Activated B cell treated with CpG ODN at 0.5 μM for 24 hours (primary cell): ENCODE measurements at regions not wholly inside any gene's neighbourhood (a gene's known extent, or its start where the extent isn't known, plus 50 kb on each side); places are given as distances from the start of the nearest gene placed in this dataset.

Experiments used
- ATAC-seq: fragments of 200-7000 bp; cut with Tn5 transposase; one replicate; pipeline ENCODE4 v1.10.0; 2021; ENCODE audit warnings: low read depth, mild to moderate bottlenecking, moderate library complexity
- CTCF ChIA-PET: fragments of 350-600 bp; sonication (Branson Sonifier 250); formaldehyde crosslinking; loops from one replicate; lab custom pipeline; 2021; ENCODE audit warnings: antibody characterized with exemption; lab: Charles Lee
- POLR2A ChIA-PET: fragments of 350-600 bp; sonication (Branson Sonifier 250); formaldehyde crosslinking; loops from one replicate; lab custom pipeline; 2021; ENCODE audit warnings: antibody characterized with exemption; lab: Charles Lee
- DNase-seq: peaks from one replicate; pipeline ENCODE4 v3.0.0; 2022
- H3K27ac Mint-ChIP-seq: one replicate; pipeline ENCODE4 v1.8.0; 2020; ENCODE audit warnings: mixed read lengths
- H3K27me3 Mint-ChIP-seq: one replicate; pipeline ENCODE4 v1.8.0; 2021; ENCODE audit warnings: mixed read lengths
- H3K36me3 Mint-ChIP-seq: one replicate; pipeline ENCODE4 v1.8.0; 2021; ENCODE audit warnings: low read depth, mixed read lengths
- H3K4me1 Mint-ChIP-seq: one replicate; pipeline ENCODE4 v1.8.0; 2021; ENCODE audit warnings: mixed read lengths
- H3K4me3 Mint-ChIP-seq: one replicate; pipeline ENCODE4 v1.8.0; 2020; ENCODE audit warnings: mild to moderate bottlenecking, mixed read lengths
- H3K9me3 Mint-ChIP-seq: one replicate; pipeline ENCODE4 v1.8.0; 2020; ENCODE audit warnings: mixed read lengths
- CTCF ChIP-seq: fragments of 200-600 bp; IDR thresholded peaks from one replicate; pipeline ENCODE4 v1.8.0; 2022; ENCODE audit warnings: antibody characterized with exemption, mild to moderate bottlenecking
- intact Hi-C: fragments of 100-400 bp; cut with micrococcal nuclease; formaldehyde crosslinking; loops from one replicate; pipeline ENCODE4 v1.15.1; 2024

GRCh38 chr13:50707628-50708027 lies 135.9 kb downstream of the DLEU7 start:
- ChIA-PET CTCF (no interaction called here), POLR2A (interaction anchor here (1.1 kb wide), 1 partner anchor 710 kb away, joined by 3 read pairs; no protein-coding TSS in a partner anchor)
- ATAC-seq (no peak), DNase-seq (no peak)
- H3K27me3 Mint-ChIP-seq: no peaks in the 10 kb centered on the region
- no peaks in the 10 kb centered on the region for H3K36me3 Mint-ChIP-seq
- peaks cover 22% of the 10 kb centered on the region for H3K4me1 Mint-ChIP-seq
- no peak overlapping the region for H3K27ac Mint-ChIP-seq
- no peak for TF ChIP-seq CTCF
- H3K4me3 Mint-ChIP-seq: no peak overlapping the region
- no peaks in the 10 kb centered on the region for H3K9me3 Mint-ChIP-seq
- intact Hi-C loops: no loop called here

DNA sequence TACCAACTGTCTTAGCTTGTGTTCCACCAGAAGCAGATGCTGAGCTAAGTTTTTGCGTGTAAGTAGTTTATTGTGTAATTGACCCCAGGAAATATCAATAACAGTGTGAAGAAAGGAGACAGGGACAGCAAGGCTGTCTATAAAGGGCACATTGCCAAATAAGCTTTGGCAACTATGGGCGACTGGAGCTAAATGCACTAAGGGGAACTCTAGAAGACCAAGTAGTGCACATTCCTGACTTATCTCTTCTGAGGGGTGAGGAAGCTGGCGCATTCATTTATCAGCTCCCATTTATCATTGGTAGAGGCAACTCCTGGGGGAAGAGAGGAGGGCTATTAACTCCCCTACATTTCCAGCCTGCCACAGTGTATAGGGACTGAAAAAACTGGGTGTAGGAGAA lies 135.0 kb downstream of the DLEU7 start:
- no peak for ATAC-seq
- Mint-ChIP-seq H3K4me3 (no peak overlapping the region), H3K27ac (no peak overlapping the region), H3K36me3 (no peaks in the 10 kb centered on the region), H3K27me3 (no peaks in the 10 kb centered on the region), H3K9me3 (no peaks in the 10 kb centered on the region), H3K4me1 (peaks cover 26% of the 10 kb centered on the region)
- TF ChIP-seq CTCF: no peak
- DNase-seq: no peak
- POLR2A ChIA-PET: interaction anchor here (0.6 to 1.1 kb wide), 2 partner anchors 56 to 711 kb away, joined by 3 to 4 read pairs; no protein-coding TSS in a partner anchor
- intact Hi-C loops: no loop called here
- CTCF ChIA-PET: no interaction called here

- Mint-ChIP-seq H3K27me3 (no peaks in the 10 kb centered on the region), H3K4me1 (peaks cover 28% of the 10 kb centered on the region), H3K27ac (no peak overlapping the region), H3K9me3 (no peaks in the 10 kb centered on the region), H3K4me3 (no peak overlapping the region), H3K36me3 (no peaks in the 10 kb centered on the region)
- DNase-seq: no peak
- POLR2A ChIA-PET: no interaction called here
- ATAC-seq: no peak
- CTCF ChIA-PET: interaction anchor here (0.8 kb wide), 1 partner anchor 92 kb away, joined by 3 read pairs; no protein-coding TSS in a partner anchor
- no peak for TF ChIP-seq CTCF
- intact Hi-C loops: no loop called here
These were observed 134.4 kb downstream of the DLEU7 start for GRCh38 chr13:50709058-50709457.

DNA sequence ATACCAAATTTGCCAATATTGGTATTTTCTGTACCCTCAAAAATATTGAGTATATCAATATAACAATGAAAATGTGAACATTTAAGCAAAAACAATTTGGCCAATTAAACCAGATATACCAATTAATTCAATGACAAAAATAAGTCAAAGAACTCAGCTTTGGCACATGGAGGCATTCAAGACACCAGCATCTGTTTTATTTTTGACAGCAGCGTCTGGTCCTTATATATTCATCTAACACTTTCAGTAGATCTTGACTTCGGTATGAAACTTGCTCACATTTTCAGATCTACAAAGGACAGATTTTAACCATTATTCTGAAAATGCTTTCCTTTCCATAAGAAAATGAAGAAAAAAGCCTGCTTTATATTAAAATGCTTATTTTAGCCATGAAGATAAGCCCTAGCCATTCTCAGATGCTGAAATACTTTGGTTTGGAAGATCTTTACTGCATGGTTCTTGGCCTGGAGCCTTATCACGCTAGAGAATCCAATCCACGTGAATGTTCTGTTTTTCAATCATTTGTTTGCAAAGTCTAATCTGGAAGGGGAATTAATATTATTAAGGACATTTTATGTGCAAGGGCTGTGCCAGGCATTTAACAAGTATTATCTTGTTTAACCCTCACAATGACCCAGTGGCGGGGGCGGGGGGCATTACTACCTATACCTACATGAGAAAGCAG lies 132.2 kb downstream of the DLEU7 start:
- DNase-seq: no peak
- H3K36me3 Mint-ChIP-seq: no peaks in the 10 kb centered on the region
- no peak overlapping the region for H3K27ac Mint-ChIP-seq
- TF ChIP-seq CTCF: no peak
- ChIA-PET POLR2A (interaction anchor here (0.7 kb wide), 1 partner anchor 714 kb away, joined by 7 read pairs; the partner anchor contains the start of gene TRIM13), CTCF (no interaction called here)
- H3K4me1 Mint-ChIP-seq: peaks cover 42% of the 10 kb centered on the region
- intact Hi-C loops: no loop called here
- no peaks in the 10 kb centered on the region for H3K9me3 Mint-ChIP-seq
- ATAC-seq: no peak
- H3K27me3 Mint-ChIP-seq: no peaks in the 10 kb centered on the region
- H3K4me3 Mint-ChIP-seq: no peak overlapping the region

DNA sequence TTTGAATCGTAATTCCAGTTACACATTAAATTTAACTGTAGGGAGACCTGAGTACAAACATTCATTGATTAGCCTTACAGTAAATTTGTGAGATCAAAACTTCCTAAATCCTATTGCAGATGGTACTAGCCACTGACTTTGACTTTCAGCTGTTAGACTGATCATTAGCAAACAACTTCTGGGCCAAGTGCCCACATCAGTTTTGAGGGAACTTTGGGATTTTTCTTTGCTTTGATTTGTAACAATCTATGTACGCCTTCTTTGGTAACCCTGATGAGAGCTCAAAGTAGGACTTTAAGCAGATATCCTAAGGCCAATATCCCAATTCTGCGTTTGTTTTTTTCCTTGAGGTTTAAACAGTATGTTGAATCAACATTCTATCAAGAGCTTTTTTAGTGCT lies 131.5 kb downstream of the DLEU7 start:
- CTCF ChIA-PET: interaction anchor here (1.4 kb wide), 1 partner anchor 18 kb away, joined by 3 read pairs; no protein-coding TSS in a partner anchor
- H3K36me3 Mint-ChIP-seq: no peaks in the 10 kb centered on the region
- no peak overlapping the region for H3K4me3 Mint-ChIP-seq
- ATAC-seq (no peak), DNase-seq (no peak)
- no peaks in the 10 kb centered on the region for H3K9me3 Mint-ChIP-seq
- H3K27ac Mint-ChIP-seq: no peak overlapping the region
- POLR2A ChIA-PET: interaction anchor here (0.7 kb wide), 1 partner anchor 715 kb away, joined by 7 read pairs; the partner anchor contains the start of gene TRIM13
- no peak for TF ChIP-seq CTCF
- no peaks in the 10 kb centered on the region for H3K27me3 Mint-ChIP-seq
- H3K4me1 Mint-ChIP-seq: peaks cover 39% of the 10 kb centered on the region
- intact Hi-C loops: no loop called here
